ENCODE measurements at regions not wholly inside any gene's neighbourhood (a gene's known extent, or its start where the extent isn't known, plus 50 kb on each side); places are given as distances from the start of the nearest gene placed in this dataset.
"Not testable (repeated sequence)": the region's sequence is repeated elsewhere in the genome, so short reads cannot be mapped to it uniquely, and the experiment has no call there.

GRCh38 chr1:53399370-53400133, 59.6 kb upstream of the DMRTB1 start:
- DNase-seq (ENCODE audit: low read depth in 2 of 2): not testable (repeated sequence)

GRCh38 chr1:53400761-53401674, 58.2 kb upstream of the DMRTB1 start:
- DNase-seq (ENCODE audit: low read depth in 2 of 2): no peak

- DNase-seq (ENCODE audit: low read depth in 2 of 2): no peak
Measured at GRCh38 chr1:53401813-53402745, 57.1 kb upstream of the DMRTB1 start.

GRCh38 chr1:53402891-53403655, 56.1 kb upstream of the DMRTB1 start:
- no peak for DNase-seq (ENCODE audit: low read depth in 2 of 2)

GRCh38 chr1:53405737-53406136, 53.5 kb upstream of the DMRTB1 start:
- DNase-seq (ENCODE audit: low read depth in 2 of 2): no peak

- DNase-seq (ENCODE audit: low read depth in 2 of 2): no peak
Measured at GRCh38 chr1:53406551-53407235, 52.5 kb upstream of the DMRTB1 start.

- DNase-seq (ENCODE audit: low read depth in 2 of 2): no peak
Measured at GRCh38 chr1:53408013-53408754, 51.0 kb upstream of the DMRTB1 start.

- no peak for DNase-seq (ENCODE audit: low read depth in 2 of 2)
Measured at GRCh38 chr1:53408755-53409129, 50.5 kb upstream of the DMRTB1 start.

- DNase-seq (ENCODE audit: low read depth in 2 of 2): no peak
Measured at GRCh38 chr1:53409233-53409632, 50.0 kb upstream of the DMRTB1 start.
